H1 (cell line): ENCODE measurements at regions not wholly inside any gene's neighbourhood (a gene's known extent, or its start where the extent isn't known, plus 50 kb on each side); places are given as distances from the start of the nearest gene placed in this dataset.

Experiments
- EGR1 ChIP-seq: IDR thresholded peaks from 2 replicates; pipeline ENCODE4 v1.6.1; 2011; ENCODE audit warnings: low read depth, low read length, borderline replicate concordance
- KDM1A ChIP-seq: fragments of 200-600, 300-600 bp; sonication (generic); IDR thresholded peaks from 2 replicates; pipeline ENCODE4 v1.7.1; 2016; ENCODE audit warnings: mild to moderate bottlenecking, low read length, borderline replicate concordance
- TF ChIP-seq, protein P1 (sequence below): IDR thresholded peaks from 2 replicates; pipeline ENCODE4 v1.6.1; 2011; ENCODE audit warnings: low read length, improper control_type of control experiment
- TF ChIP-seq, protein P2 (sequence below): IDR thresholded peaks from 2 replicates; pipeline ENCODE4 v1.6.1; 2011; ENCODE audit warnings: low read depth, mild to moderate bottlenecking, low read length; ENCODE audit not compliant: insufficient read depth

DNA sequence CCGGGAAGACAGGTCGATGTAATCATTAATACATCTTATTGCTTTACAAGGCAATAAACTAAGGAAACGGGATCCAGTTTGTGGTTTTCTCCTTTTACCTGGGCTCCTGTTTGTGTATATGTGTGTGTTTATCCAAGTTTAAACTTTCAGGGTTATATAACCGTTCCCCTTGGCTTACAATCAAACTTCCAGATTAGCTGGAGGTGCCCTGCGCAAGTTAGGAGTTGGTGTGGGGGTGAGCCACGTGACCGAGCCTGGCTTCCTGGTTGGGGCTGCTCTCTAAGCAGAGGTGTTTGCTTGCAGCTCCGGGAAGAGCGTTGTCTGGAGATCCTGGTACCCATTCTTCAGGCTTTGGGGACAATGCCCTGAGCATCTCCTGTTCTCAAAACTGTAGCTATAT is 129.2 kb downstream of the FHDC1 start:
- TF ChIP-seq KDM1A (no peak), EGR1 (no peak)
- TF ChIP-seq, protein P1, sequence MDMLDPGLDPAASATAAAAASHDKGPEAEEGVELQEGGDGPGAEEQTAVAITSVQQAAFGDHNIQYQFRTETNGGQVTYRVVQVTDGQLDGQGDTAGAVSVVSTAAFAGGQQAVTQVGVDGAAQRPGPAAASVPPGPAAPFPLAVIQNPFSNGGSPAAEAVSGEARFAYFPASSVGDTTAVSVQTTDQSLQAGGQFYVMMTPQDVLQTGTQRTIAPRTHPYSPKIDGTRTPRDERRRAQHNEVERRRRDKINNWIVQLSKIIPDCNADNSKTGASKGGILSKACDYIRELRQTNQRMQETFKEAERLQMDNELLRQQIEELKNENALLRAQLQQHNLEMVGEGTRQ, result no peak
- TF ChIP-seq, protein P2, sequence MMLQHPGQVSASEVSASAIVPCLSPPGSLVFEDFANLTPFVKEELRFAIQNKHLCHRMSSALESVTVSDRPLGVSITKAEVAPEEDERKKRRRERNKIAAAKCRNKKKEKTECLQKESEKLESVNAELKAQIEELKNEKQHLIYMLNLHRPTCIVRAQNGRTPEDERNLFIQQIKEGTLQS, result no peak
